GM23338 (cell line): ENCODE measurements at regions not wholly inside any gene's neighbourhood (a gene's known extent, or its start where the extent isn't known, plus 50 kb on each side); places are given as distances from the start of the nearest gene placed in this dataset.

Source experiments
- ATAC-seq: fragments of 200-7000 bp; cut with Tn5 transposase; 3 replicates; pipeline ENCODE4 v1.9.1; 2020
- DNase-seq: peaks from one replicate; pipeline ENCODE4 v3.0.0-alpha.2; 2015; ENCODE audit warnings: low spot score
- H2AFZ ChIP-seq: fragments of 200-600 bp; sonication (generic); 2 replicates; pipeline ENCODE4 v1.8.0; 2016; ENCODE audit warnings: antibody characterized with exemption, mild to moderate bottlenecking, moderate library complexity
- H3F3A ChIP-seq: fragments of 200-600 bp; sonication (generic); replicated peaks from 2 replicates; pipeline ENCODE4 v1.8.0; 2017; ENCODE audit warnings: antibody characterized with exemption, mixed run types, low read depth
- H3K27ac ChIP-seq: fragments of 200-600 bp; sonication (generic); 2 replicates; pipeline ENCODE4 v1.6.1; 2016; ENCODE audit warnings: low read depth
- H3K27me3 ChIP-seq: fragments of 200-600 bp; sonication (generic); 2 replicates; pipeline ENCODE4 v1.8.0; 2016; ENCODE audit warnings: mild to moderate bottlenecking, mixed run types, moderate library complexity; ENCODE audit not compliant: insufficient read depth
- H3K36me3 ChIP-seq: fragments of 200-600 bp; sonication (generic); 2 replicates; pipeline ENCODE4 v1.8.0; 2016; ENCODE audit warnings: mild to moderate bottlenecking; ENCODE audit not compliant: insufficient read depth
- H3K4me1 ChIP-seq: fragments of 200-600 bp; sonication (generic); 2 replicates; pipeline ENCODE4 v1.8.0; 2016; ENCODE audit warnings: mild to moderate bottlenecking, moderate library complexity; ENCODE audit not compliant: insufficient read depth
- H3K4me2 ChIP-seq: fragments of 200-600 bp; sonication (generic); 2 replicates; pipeline ENCODE4 v1.7.1; 2017; ENCODE audit warnings: mixed run types
- H3K4me3 ChIP-seq: fragments of 200-600 bp; sonication (generic); 2 replicates; pipeline ENCODE4 v1.6.1; 2016; ENCODE audit warnings: mixed run types
- H3K79me2 ChIP-seq: fragments of 200-600 bp; sonication (generic); replicated peaks from 2 replicates; pipeline ENCODE4 v1.8.0; 2017; ENCODE audit warnings: mild to moderate bottlenecking; ENCODE audit not compliant: insufficient read depth
- H3K9me2 ChIP-seq: fragments of 200-600 bp; sonication (generic); 2 replicates; pipeline ENCODE4 v1.8.0; 2017; ENCODE audit not compliant: insufficient read depth
- H4K20me1 ChIP-seq: fragments of 200-600 bp; sonication (generic); replicated peaks from 2 replicates; pipeline ENCODE4 v1.8.0; 2017; ENCODE audit warnings: mild to moderate bottlenecking; ENCODE audit not compliant: insufficient read depth
- H3K27ac Mint-ChIP-seq: 2 replicates; pipeline ENCODE4 v1.8.0; 2020; ENCODE audit warnings: inconsistent platforms, mild to moderate bottlenecking, moderate library complexity, mixed read lengths
- H3K27me3 Mint-ChIP-seq: 3 replicates; pipeline ENCODE4 v1.8.0; 2022; ENCODE audit warnings: low read depth, mild to moderate bottlenecking, moderate library complexity, mixed read lengths, inconsistent platforms; ENCODE audit not compliant: insufficient read depth, poor library complexity
- H3K36me3 Mint-ChIP-seq: 3 replicates; pipeline ENCODE4 v1.8.0; 2021; ENCODE audit warnings: low read depth, mild to moderate bottlenecking, inconsistent platforms, moderate library complexity, mixed read lengths
- H3K4me1 Mint-ChIP-seq: 3 replicates; pipeline ENCODE4 v1.8.0; 2020; ENCODE audit warnings: mild to moderate bottlenecking, inconsistent platforms, mixed read lengths
- H3K4me3 Mint-ChIP-seq: 3 replicates; pipeline ENCODE4 v1.8.0; 2021; ENCODE audit warnings: moderate library complexity, mild to moderate bottlenecking, inconsistent platforms, mixed read lengths
- H3K9me3 Mint-ChIP-seq: 3 replicates; pipeline ENCODE4 v1.8.0; 2020; ENCODE audit warnings: moderate library complexity, mild to moderate bottlenecking, inconsistent platforms, mixed read lengths
- CREB1 ChIP-seq: fragments of 250-450 bp; sonication (Bioruptor Pico); IDR thresholded peaks from 2 replicates; pipeline ENCODE4 v1.5.0; 2020; ENCODE audit warnings: low read depth, mild to moderate bottlenecking, moderate library complexity
- EZH2 ChIP-seq: fragments of 200-600 bp; sonication (generic); IDR thresholded peaks from one replicate; pipeline ENCODE4 v1.8.0; 2017; ENCODE audit warnings: antibody characterized with exemption, mild to moderate bottlenecking, low read depth; ENCODE audit not compliant: unreplicated experiment
- EZH2phosphoT487 ChIP-seq: fragments of 200-600 bp; sonication (generic); IDR thresholded peaks from one replicate; pipeline ENCODE4 v1.8.1; 2018; ENCODE audit warnings: antibody characterized with exemption; ENCODE audit not compliant: unreplicated experiment
- NANOG ChIP-seq: IDR thresholded peaks from 2 replicates; pipeline ENCODE4 v1.6.1; 2016; ENCODE audit warnings: antibody characterized with exemption, borderline replicate concordance
- POLR2AphosphoS5 ChIP-seq: IDR thresholded peaks from 2 replicates; pipeline ENCODE4 v1.6.1; 2016; ENCODE audit warnings: antibody characterized with exemption, low read depth
- STAT1 ChIP-seq: IDR thresholded peaks from one replicate; pipeline ENCODE4 v1.6.1; 2016; ENCODE audit warnings: antibody characterized with exemption; ENCODE audit not compliant: unreplicated experiment
- ZNF114 ChIP-seq: fragments of 250-450 bp; sonication (Bioruptor Pico); IDR thresholded peaks from 2 replicates; pipeline ENCODE4 v1.5.0; 2020; ENCODE audit warnings: mild to moderate bottlenecking, moderate library complexity
- ZNF331 ChIP-seq: fragments of 250-450 bp; sonication (Bioruptor Pico); IDR thresholded peaks from 2 replicates; pipeline ENCODE4 v1.5.0; 2020; ENCODE audit warnings: low read depth, mild to moderate bottlenecking, moderate library complexity
- TF ChIP-seq, protein P1 (sequence below): IDR thresholded peaks from 2 replicates; pipeline ENCODE4 v1.6.1; 2016; ENCODE audit warnings: antibody characterized with exemption
- TF ChIP-seq, protein P2 (sequence below): IDR thresholded peaks from one replicate; pipeline ENCODE4 v1.6.1; 2018; ENCODE audit warnings: antibody characterized with exemption; ENCODE audit not compliant: unreplicated experiment
- TF ChIP-seq, protein P3 (sequence below), 2 experiments: fragments of 200-600 bp in 1 of 2; sonication (generic) in 1 of 2; conservative IDR thresholded peaks; 2 replicates each; pipeline versions ENCODE4 v1.5.1 to v1.6.1; 2016 to 2017; ENCODE audit warnings: antibody characterized with exemption in 2 of 2, low read depth in 2 of 2, mild to moderate bottlenecking in 2 of 2, moderate library complexity in 1 of 2

DNA sequence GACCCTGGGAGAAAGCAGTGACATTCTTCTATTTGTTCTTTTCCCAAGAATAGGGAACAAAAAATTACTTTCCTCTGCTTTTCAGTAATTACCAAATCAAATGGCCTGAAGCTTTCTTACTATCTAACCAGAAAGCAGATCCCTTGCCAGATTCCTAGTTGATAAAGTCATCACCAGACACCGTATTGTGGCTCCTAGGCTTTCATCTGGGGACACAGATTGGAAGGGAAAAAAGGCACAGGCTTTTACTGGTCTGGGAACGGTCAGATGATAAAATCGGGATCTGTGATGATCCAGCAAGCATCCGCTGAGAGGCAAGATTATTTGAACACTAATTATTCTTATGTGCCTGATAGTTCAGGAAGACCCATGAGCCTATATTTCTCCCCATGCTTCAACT is 79.1 kb upstream of the BCL2L14 start:
- peaks cover 3% of the 10 kb centered on the region for H3K27me3 Mint-ChIP-seq
- Histone ChIP-seq H3K4me1 (no peaks in the 10 kb centered on the region), H3K27ac (no peak overlapping the region), H3K4me3 (no peak overlapping the region), H4K20me1 (no peaks in the 10 kb centered on the region), H3K9me2 (no peaks in the 10 kb centered on the region; the same call in 1 of the 2 replicates), H3F3A (no peaks in the 10 kb centered on the region), H2AFZ (no peak overlapping the region), H3K27me3 (no peaks in the 10 kb centered on the region), H3K4me2 (no peak overlapping the region), H3K36me3 (no peaks in the 10 kb centered on the region), H3K79me2 (no peaks in the 10 kb centered on the region)
- no peaks in the 10 kb centered on the region for H3K4me1 Mint-ChIP-seq
- H3K4me3 Mint-ChIP-seq = no peak overlapping the region
- TF ChIP-seq, protein P1, sequence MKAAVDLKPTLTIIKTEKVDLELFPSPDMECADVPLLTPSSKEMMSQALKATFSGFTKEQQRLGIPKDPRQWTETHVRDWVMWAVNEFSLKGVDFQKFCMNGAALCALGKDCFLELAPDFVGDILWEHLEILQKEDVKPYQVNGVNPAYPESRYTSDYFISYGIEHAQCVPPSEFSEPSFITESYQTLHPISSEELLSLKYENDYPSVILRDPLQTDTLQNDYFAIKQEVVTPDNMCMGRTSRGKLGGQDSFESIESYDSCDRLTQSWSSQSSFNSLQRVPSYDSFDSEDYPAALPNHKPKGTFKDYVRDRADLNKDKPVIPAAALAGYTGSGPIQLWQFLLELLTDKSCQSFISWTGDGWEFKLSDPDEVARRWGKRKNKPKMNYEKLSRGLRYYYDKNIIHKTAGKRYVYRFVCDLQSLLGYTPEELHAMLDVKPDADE = no peak
- TF ChIP-seq, protein P2, sequence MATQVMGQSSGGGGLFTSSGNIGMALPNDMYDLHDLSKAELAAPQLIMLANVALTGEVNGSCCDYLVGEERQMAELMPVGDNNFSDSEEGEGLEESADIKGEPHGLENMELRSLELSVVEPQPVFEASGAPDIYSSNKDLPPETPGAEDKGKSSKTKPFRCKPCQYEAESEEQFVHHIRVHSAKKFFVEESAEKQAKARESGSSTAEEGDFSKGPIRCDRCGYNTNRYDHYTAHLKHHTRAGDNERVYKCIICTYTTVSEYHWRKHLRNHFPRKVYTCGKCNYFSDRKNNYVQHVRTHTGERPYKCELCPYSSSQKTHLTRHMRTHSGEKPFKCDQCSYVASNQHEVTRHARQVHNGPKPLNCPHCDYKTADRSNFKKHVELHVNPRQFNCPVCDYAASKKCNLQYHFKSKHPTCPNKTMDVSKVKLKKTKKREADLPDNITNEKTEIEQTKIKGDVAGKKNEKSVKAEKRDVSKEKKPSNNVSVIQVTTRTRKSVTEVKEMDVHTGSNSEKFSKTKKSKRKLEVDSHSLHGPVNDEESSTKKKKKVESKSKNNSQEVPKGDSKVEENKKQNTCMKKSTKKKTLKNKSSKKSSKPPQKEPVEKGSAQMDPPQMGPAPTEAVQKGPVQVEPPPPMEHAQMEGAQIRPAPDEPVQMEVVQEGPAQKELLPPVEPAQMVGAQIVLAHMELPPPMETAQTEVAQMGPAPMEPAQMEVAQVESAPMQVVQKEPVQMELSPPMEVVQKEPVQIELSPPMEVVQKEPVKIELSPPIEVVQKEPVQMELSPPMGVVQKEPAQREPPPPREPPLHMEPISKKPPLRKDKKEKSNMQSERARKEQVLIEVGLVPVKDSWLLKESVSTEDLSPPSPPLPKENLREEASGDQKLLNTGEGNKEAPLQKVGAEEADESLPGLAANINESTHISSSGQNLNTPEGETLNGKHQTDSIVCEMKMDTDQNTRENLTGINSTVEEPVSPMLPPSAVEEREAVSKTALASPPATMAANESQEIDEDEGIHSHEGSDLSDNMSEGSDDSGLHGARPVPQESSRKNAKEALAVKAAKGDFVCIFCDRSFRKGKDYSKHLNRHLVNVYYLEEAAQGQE = no peak
- TF ChIP-seq, protein P3, sequence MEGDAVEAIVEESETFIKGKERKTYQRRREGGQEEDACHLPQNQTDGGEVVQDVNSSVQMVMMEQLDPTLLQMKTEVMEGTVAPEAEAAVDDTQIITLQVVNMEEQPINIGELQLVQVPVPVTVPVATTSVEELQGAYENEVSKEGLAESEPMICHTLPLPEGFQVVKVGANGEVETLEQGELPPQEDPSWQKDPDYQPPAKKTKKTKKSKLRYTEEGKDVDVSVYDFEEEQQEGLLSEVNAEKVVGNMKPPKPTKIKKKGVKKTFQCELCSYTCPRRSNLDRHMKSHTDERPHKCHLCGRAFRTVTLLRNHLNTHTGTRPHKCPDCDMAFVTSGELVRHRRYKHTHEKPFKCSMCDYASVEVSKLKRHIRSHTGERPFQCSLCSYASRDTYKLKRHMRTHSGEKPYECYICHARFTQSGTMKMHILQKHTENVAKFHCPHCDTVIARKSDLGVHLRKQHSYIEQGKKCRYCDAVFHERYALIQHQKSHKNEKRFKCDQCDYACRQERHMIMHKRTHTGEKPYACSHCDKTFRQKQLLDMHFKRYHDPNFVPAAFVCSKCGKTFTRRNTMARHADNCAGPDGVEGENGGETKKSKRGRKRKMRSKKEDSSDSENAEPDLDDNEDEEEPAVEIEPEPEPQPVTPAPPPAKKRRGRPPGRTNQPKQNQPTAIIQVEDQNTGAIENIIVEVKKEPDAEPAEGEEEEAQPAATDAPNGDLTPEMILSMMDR (conservative IDR thresholded peaks at IDR 0.05; ENCODE audit: low read depth in 2 of 2) = no peak
- TF ChIP-seq CREB1 (CRISPR knock-in tag) (no peak), NANOG (no peak), POLR2AphosphoS5 (no peak), EZH2phosphoT487 (no peak), ZNF114 (CRISPR knock-in tag) (no peak), ZNF331 (CRISPR knock-in tag) (no peak), STAT1 (no peak)
- no peak for ATAC-seq
- H3K9me3 Mint-ChIP-seq = no peaks in the 10 kb centered on the region; the same call in 2 of the 3 replicates
- H3K36me3 Mint-ChIP-seq = no peaks in the 10 kb centered on the region
- H3K27ac Mint-ChIP-seq = no peak overlapping the region
- DNase-seq = no peak

DNA sequence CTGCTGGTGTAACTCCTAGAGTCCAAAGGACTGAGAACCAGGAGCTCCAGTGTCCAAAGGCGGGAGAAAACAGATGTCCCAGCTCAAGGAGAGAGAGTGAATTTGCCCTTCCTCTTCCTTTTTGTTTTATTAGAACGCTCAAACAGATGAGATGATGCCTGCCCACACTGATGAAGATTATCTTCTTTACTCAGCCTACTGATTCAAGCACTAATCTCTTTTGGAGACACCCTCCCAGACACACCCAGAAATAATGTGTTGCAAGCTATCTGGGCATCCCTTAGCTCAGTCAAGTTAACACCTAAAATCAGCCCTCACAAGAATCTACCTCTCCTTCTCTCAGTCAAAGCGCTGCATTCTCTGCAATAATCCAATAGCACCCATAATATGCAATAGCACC is 78.2 kb upstream of the BCL2L14 start:
- H3K27me3 ChIP-seq = no peaks in the 10 kb centered on the region
- Mint-ChIP-seq H3K9me3 (no peaks in the 10 kb centered on the region; the same call in 2 of the 3 replicates), H3K4me1 (no peaks in the 10 kb centered on the region), H3K4me3 (no peak overlapping the region), H3K27me3 (peaks cover 3% of the 10 kb centered on the region), H3K36me3 (no peaks in the 10 kb centered on the region), H3K27ac (no peak overlapping the region)
- no peak overlapping the region for H2AFZ ChIP-seq
- H3K36me3 ChIP-seq = no peaks in the 10 kb centered on the region
- no peak overlapping the region for H3K27ac ChIP-seq
- no peak overlapping the region for H3K4me2 ChIP-seq
- H3F3A ChIP-seq = no peaks in the 10 kb centered on the region
- no peaks in the 10 kb centered on the region for H3K4me1 ChIP-seq
- DNase-seq = no peak
- H3K4me3 ChIP-seq = no peak overlapping the region
- no peaks in the 10 kb centered on the region for H4K20me1 ChIP-seq
- no peaks in the 10 kb centered on the region; the same call in 1 of the 2 replicates for H3K9me2 ChIP-seq
- no peaks in the 10 kb centered on the region for H3K79me2 ChIP-seq
- no peak for ATAC-seq
- TF ChIP-seq EZH2 = no peak
- no peak for TF ChIP-seq ZNF114 (CRISPR knock-in tag)
- no peak for TF ChIP-seq ZNF331 (CRISPR knock-in tag)
- TF ChIP-seq POLR2AphosphoS5 = no peak
- TF ChIP-seq, protein P1 = no peak
- no peak for TF ChIP-seq CREB1 (CRISPR knock-in tag)
- TF ChIP-seq, protein P2 = no peak
